HG03342 (cell line): ENCODE measurements at regions not wholly inside any gene's neighbourhood (a gene's known extent, or its start where the extent isn't known, plus 50 kb on each side); places are given as distances from the start of the nearest gene placed in this dataset.

Experiments used
- ATAC-seq: cut with Tn5 transposase; IDR thresholded peaks from one replicate; pipeline ENCODE4 v1.9.1; 2021; ENCODE audit warnings: mild to moderate bottlenecking, moderate library complexity; ENCODE audit not compliant: unreplicated experiment

DNA sequence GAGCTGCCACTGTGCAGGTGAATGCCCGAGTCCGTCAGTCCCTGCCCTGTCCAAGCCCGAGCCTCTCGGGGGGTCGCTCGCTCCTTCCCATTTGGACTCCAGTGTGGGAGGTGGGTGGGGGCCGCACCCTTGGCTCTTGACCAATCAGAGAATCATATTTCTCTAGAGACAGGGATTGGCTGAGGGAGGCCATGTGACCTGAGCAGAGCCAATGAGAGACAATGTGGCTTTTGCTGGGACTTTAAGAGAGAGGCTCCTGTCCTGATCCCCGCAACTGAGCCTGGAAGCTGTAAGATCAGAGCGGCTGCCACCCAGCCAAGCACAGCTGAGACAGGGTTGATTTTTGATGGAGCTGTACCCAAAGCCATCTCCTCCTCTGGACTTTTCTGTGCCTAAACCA lies 199.3 kb downstream of the TFAP2C start:
- ATAC-seq: no peak

DNA sequence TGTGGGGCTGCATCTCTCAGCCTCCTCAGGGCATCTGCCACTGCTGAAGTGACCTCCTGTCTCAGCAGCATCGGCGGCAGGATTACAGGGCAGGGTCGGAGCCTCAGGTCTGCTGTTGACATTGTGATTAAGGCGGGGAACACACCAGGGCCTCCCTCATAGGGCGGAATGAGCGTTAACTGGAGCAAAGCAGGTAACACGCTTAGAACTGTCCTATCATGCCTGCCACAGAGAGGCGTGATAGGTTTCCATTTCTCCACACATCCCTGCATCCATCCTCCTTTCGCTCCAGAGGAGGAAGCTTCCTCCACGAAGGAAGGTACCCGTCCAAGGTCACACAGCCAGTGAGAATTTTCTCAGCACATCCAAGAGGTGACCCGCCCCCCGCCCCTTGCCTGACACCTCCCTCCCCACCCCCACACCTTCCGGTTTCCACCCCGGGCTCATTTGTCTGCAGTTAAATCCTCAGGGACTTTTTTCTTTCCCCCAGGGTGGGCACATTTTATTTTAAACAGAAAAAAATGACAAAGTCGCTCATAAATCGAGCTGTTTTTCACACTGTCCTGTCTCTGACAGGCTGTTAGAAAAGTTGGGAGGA lies 200.8 kb downstream of the TFAP2C start:
- no peak for ATAC-seq

DNA sequence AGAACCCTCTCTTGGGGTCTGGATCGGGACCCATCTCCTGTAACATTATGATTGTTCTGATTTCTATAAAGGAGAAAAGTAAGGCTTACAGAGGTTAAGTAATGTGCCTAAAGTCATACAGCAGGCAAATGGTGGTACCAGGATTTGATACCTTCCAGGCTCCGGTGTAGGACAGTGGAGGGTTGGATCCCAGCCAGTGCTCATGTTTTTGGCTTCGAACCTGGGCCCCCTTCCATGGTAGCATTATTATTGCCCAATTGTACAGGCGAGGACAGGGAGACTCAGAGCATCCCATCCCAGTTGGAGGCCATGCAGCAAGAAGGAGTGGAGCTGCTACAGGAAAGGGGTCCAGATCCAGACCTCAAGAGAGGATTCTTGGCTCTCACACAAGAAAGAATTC lies 202.7 kb downstream of the TFAP2C start:
- ATAC-seq: no peak

DNA sequence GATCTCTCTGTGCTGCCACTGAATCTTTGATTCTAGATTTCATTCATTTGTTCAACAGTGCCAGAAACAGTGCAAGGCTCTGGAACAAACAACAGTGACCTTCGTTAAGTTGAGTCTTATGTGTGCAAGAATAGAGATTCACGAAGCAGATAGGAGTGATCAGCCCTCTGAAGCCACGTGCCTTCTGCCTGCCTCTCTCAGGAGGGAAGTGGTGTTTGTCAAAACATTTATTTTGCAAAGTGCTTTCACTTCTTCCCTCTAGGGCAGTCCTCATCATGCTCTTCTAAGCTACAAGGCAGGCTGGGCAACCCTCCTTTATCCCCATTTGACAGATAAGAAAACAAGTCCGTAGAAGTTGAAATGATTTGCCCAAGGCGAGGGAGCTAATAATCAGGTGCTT lies 204.3 kb downstream of the TFAP2C start:
- no peak for ATAC-seq

DNA sequence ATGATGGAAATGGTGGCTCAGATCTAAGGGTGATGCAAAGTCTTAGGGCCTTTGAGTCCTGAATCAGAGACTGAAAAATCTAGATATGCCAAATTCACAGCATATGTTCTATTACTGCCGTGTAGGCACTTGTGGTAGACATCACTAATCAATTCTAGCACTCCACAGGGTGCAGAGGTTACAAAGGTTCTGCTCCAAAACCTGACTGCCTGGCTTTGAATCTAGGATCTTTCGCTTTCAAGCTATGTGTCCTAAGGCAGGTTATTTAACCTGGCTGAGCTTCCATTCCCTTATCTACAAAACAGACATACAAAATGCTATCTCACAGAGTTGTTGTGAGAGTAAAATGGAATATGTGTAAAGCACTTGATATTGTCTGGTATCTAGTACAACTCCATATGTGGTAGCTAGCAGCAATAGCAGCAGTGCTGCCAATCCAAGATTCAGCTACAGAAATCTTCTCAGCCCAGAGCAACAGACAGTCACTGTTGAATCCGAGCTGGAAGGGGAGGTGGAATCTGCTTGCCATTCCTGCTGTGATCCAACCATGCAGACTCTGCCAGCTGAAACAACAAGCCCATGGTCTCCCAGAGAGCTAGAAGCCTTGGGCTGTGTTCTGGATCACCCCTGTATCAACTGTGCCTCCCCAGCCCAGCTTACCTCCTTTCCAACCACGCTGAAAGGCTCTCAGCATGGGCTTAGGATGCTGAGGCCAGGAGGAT lies 206.9 kb downstream of the TFAP2C start:
- no peak for ATAC-seq

DNA sequence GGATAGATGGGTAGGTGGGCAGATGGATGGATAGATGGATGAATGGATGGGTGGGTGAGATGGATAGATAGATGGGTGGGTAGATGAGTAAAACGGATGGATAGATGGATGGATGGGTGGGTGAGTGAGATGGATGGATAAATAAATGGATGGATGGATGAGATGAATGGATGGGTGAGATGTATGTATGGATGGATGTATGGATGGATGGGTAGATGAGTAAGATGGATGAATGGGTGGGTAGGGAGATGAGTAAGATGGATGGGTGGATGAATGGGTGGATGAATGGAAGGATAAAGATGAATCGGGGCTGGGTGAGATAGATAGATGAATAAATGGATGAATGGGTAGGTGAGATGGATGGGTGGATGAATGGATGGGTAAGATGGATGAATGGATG lies 210.1 kb downstream of the TFAP2C start:
- ATAC-seq: no peak

DNA sequence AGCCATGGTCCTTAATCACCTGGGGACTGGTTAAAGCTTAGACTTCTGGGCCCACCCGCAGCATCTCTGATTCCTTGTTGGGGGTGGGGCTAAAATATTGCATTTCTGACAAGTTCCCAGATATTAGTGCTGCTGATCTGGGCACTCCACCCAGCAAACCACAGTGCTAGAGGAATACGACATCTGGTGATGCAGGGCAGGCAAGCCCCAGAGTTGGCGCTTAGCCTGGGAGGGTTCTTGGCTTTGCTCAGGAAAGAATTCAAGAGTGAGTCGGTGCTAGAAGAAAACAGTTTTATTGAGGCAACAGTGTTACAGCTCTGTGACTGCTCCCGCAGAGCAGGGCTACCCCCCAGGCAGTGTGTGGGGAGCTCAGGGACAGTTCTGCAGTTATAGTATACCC lies 210.7 kb downstream of the TFAP2C start:
- ATAC-seq: no peak

DNA sequence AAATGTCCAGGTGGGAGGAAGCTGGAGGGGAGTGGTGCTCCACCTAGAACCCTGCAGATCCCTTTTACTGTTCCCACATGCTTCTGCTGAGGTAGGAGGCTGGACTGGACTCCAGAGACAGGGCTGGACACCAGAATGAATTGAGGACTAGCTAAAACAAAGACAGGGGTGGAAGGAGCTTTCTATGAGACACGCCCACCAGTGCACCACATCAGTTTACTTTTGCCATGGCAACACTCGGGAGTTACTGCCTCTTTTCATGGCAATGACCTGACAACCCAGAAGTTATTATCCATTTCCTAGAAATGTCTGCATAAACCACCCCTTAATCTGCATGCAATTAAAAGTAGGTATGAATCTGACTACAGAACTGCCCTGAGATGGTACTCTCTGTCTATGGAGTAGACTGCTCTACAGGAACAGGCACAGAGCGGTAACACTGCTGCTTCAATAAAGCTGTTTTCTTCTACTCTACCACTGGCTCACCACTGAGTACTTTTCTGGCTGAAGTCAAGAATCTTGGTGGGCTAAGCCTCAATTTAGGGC lies 211.7 kb downstream of the TFAP2C start:
- ATAC-seq: no peak

DNA sequence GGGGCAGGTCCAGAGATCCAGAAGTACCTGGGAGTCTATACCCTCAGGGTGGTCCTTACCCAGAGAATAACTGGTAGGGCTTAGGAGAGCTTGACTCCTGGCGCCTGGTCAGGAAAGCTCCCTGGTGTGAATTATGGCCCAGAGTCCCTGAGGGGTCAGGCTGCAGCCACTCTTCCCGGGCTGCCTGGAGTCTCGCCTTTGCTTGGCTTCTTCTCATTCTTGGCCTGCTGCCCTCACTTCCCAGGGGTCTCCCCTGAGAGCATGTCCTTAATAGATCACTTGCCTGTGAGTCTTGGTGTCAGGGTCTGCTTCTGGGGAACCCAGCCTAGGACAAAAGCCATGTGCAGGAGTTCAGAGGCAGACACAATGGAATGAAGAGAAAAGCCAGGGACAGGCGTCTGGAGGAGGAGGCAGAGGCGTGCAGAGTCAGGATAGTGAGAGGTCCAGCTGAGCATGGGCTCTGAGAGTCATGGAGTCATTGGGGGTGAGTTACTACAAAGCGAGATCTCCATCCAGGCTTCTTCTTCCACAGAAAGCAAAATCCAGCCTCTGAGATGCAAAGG lies 212.3 kb downstream of the TFAP2C start:
- no peak for ATAC-seq

DNA sequence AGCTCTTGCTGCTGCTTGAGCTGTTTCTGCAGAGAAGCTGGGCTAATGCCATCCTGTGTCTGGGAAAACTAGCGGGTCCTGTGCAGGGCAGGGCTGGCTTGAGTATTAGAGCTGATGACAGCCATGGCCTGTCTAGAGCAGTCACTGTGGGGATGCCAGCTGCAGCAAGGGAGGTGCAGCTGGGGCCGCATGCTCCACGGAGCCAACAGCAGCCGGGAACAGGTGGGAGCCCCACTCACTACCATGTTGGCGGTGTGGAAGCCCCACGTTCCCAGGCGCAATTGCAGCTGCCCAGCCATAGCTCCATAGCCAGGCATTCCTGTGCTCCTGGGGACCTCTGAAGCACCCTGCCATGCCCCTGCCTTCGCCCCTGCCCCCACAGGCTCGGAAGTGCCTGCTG lies 212.9 kb downstream of the TFAP2C start:
- no peak for ATAC-seq

DNA sequence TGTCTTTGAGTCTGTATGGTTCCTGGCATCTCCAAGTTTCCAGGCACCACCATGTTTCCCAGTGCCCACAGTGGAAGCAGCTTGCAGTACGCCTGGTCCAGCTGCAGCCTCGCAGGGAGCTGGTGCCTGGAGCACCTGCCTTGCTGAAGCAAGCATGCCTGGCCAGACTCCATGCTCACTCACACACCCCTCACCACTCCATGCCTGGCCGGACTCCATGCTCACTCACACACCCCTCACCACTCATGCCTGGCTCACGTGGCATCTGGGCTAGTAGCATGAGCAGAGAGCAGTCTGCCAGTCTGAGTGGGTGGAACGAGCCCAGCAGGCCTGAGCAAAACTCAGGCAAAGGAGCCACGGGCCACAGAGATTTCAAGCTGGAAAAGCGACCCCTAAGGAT lies 214.3 kb downstream of the TFAP2C start:
- no peak for ATAC-seq

DNA sequence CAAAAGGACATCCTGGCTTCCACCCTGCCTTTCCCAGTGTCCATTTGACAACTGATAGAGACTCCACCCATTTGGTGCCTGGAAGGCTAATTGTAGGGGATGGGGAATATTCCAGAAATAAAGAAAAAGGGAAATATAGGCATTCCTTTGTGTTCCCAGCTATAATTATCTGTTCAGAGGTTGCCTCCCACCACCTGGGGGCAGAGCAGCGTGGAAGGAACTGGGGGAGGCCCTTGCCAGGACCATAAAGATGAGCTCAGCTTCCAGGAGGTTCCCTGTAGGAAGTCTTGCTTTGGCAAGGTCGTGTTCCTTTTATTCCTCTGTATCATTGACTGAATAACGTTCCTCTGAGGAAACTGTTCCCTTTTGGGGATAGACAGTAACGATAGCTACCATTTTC lies 214.7 kb downstream of the TFAP2C start:
- no peak for ATAC-seq

DNA sequence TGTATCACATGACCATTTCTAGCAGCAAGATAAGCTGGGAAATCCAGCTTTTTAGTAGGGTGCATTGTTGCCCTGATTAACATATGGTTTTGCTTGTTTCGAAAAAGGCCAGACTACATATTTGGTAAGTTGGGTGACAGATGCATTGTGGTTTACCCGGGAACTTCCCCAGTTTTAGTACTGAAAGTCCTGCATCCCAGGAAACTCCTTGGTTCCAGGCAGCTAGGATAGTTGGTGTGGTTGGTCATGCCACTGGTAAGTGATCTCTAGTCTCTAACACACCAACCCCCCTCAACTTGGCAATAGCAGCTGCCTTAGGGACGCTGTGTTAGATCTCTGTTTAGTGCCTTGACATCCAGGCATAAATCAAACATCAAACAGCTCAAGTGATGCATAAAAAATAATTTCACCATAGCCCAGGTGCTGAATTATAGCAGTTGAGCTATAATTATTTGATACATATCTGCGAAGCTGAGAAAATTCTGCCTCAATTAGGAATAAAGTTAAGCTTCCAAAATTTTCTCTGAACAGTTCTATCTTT lies 216.5 kb downstream of the TFAP2C start:
- no peak for ATAC-seq

DNA sequence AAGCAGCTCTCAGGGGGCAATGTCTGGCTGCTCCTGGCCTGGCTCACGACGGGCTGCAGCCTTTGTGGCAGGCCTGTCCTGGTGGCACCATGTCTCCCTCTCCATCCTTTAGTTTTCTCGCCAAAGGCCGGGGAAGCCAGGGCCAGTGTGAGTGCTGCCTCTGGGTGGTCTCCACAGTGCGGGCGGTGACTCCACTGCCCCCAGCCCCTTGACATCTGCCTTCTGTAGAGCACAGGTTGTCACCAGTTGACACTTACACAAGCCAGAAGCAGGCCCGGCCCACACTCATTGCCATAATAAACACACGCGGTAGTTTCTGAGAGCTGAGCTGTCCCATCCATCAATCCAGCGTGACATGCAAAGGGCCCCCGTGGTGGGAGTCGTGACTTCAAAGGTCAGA lies 219.5 kb downstream of the TFAP2C start:
- no peak for ATAC-seq

DNA sequence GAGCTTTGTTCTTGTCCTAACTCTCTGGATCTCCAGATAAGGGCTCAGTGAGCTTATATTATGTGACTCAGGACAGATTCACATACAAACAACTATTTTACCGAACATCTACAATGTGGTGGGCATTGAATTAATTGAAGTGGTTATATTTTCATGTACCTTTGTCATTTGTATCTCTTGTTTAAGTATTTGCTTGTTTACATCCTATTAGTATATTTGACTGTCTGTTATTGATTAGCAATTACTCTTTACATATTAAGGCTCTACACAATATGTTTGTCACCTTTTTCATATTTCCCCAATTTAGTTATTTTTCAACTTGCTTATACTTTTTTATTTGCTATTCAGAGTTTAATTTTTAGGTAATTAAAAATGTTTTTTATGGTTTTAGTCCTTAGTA lies 222.4 kb downstream of the TFAP2C start:
- no peak for ATAC-seq

DNA sequence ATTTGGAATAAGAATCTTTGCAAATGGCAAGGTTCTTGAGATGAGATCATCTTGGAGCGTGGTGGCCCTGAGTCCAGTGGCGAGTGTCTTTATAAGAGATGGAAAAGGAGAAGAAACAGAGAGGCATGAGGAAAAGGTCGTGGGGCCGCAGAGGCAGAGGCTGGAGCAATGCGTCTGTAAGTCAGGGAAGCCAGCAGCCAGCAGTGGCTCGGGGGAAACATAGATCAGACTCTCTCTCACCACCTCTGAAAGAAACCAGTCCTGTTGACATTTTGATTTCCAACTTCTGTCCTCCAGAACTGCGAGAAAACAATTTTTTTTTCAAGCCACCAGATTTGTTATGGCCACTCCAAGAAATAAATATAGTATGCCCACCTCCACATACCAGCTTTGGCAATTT lies 226.6 kb downstream of the TFAP2C start:
- ATAC-seq: no peak

DNA sequence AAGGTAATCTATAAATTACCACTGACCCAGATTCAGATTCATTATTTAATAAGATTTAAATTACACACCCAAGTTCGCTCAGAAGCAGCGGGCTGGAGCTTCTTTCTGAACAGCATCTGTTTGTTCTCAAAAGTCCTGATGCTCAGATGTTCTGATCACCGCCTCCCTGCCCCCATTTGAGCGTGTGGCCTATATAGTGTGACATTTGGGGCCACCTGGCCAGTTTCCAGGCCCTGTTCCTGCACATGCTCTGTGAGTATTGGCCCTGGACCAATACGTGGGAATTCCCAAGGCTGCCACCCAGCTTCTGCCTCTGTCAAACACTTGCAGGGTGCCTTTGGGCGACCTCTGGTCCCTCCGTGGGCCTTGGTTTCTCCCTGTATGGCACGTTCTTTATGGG lies 228.8 kb downstream of the TFAP2C start:
- ATAC-seq: no peak

DNA sequence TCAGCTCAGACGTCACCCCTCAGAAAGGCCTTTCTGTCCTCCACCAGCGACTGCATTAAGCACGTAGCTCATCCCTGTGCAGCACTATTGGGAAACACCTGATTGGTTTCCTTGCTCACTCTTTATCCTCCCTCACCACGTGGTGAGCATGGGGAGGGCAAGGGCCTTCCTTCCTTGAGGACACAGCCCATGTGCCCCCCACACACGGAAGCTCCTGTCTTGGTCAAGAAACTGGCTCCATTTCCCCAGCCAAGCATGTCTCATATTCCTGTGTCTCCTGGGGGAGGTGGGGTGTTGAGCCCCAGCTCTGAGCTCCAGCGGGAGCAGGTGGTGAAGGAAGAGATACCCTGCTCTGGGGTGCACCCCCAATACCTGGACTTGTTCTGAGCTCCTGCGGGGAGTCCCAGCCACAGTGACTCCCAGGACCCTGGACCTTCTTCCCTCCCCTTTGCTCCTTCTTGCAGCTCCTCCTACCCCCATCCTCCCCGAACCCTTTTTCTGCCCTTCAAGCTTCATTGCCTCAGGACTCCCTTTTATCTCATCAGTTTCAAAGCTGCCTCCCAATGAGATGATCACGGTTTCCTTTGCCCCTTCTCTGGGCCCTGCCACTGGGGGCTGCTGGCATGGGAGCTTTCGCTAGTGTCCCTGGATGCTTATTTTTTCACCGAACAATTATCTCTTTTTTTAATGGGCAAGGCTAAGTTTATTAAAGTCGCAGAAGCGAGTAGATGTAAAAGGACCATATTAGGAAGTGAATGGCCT lies 230.1 kb downstream of the TFAP2C start:
- ATAC-seq: no peak

DNA sequence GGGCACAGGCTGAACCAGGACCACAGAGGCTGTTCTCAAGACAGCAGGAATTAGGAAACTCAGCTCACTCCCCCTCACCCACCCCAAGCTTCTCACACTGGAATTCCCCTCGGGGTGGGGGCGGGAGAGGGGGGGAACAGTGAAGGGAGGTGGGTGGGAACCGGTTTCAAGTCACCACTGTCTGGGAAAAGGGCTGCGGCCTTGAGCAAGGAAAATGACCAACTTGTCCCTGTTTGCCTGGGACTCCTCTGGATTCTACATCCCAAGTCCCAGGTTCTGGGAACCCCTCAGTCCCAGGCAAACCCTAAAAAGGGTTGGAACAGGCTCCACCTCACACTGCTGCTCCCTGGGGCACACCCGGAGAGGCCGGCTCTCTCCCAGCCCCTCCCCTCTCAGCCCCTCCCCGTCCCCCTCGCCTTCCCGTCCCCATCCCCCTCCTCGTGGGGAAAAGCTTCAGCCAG lies 230.7 kb downstream of the TFAP2C start:
- ATAC-seq: no peak

DNA sequence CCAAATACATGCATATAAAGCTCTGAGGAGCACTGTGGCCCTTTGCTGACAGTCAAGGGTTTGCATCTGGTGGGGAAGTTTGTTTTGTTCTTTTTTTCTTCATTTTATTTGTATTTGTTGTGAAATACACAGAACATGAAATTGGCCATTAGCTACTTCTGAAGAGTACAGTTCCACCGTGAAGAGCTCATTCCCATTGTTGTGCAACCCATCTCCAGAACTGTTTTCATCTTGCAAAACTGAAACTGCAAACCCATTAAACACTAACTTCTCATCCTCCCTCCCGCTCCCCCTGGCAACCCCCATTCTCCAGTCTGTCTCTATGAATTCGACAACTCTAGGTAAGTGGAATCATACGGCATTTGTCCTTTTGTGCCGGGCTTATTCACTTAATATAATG lies 231.3 kb downstream of the TFAP2C start:
- ATAC-seq: no peak

DNA sequence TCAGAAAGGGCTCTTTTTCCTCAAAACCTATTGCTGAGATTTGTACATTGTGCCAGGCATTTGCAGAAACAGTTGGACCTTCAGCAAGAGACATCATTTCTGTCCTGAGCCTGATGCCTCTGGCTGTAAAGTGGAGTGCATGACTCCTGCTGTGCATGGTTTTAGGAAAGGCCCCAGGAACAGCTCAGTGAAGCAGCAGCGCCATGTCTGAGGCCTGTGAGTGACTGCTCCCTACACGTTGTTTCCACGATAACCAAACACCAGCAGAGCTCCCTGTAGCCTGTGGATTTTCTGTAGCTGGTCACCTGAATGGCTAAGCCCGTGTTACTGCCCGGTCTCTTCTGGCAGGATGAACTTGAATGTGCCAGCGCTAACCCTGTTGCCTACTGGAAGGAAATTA lies 232.5 kb downstream of the TFAP2C start:
- ATAC-seq: no peak
